Ovary (tissue), 7 donors: ENCODE measurements at regions not wholly inside any gene's neighbourhood (a gene's known extent, or its start where the extent isn't known, plus 50 kb on each side); places are given as distances from the start of the nearest gene placed in this dataset.

Experiments
- DNase-seq, 5 donors: peaks; one replicate each; pipeline ENCODE4 v3.0.0-alpha.2; 2019 to 2020
- H3K27ac ChIP-seq, 2 donors: fragments of 200-600 bp; one replicate each; pipeline versions ENCODE4 v1.5.1 to v1.8.0; 2019 to 2022
- H3K27me3 ChIP-seq: fragments of 200-600 bp; one replicate; pipeline ENCODE4 v1.8.0; 2022
- H3K36me3 ChIP-seq: fragments of 200-600 bp; sonication (generic); one replicate; pipeline ENCODE4 v1.5.1; 2019
- H3K4me1 ChIP-seq: one replicate; pipeline ENCODE4 v1.8.1; 2013; ENCODE audit warnings: mild to moderate bottlenecking, moderate library complexity; ENCODE audit not compliant: insufficient read depth
- H3K4me3 ChIP-seq: fragments of 200-600 bp; sonication (generic); one replicate; pipeline ENCODE4 v1.5.1; 2017
- H3K9me3 ChIP-seq, 2 donors: fragments of 200-600 bp in 1 of 2; sonication (generic) in 1 of 2; one replicate each; pipeline versions ENCODE4 v1.5.1 to v1.8.1; 2013 to 2019; ENCODE audit warnings: mild to moderate bottlenecking in 1 of 2, moderate library complexity in 1 of 2
- EP300 ChIP-seq: sonication (generic); formaldehyde crosslinking; IDR thresholded peaks from one replicate; pipeline ENCODE4 v1.6.1; 2017; ENCODE audit warnings: antibody characterized with exemption
- POLR2A ChIP-seq: fragments of 450-650 bp; IDR thresholded peaks from one replicate; pipeline ENCODE4 v1.6.1; 2017; ENCODE audit warnings: antibody characterized with exemption, mild to moderate bottlenecking, moderate library complexity
- WGBS, 3 donors: extraction: QIAGEN DNeasy Blood & Tissue Kit in 1 of 3; methylation state at CpG; one replicate each; pipeline versions ENCODE4 v1.1.5 to v1.1.7; 2013 to 2017; 5-methylcytosine and 5-hydroxymethylcytosine counted together
- intact Hi-C, 4 donors: fragments of 100-400 bp; cut with DNase I; formaldehyde crosslinking; loops; one replicate each; pipeline versions ENCODE4 v1.11.0 to v1.15.1; 2022 to 2023
- TF ChIP-seq, protein P1 (sequence below), 3 donors: fragments of 450-650 bp in 2 of 3; fragments of 200-600 bp in 1 of 3; IDR thresholded peaks; one replicate each; pipeline versions ENCODE4 v1.5.1 to v1.8.0; 2016 to 2022; ENCODE audit warnings: antibody characterized with exemption in 3 of 3, mild to moderate bottlenecking in 1 of 3
- donor health status: DM: no; HTN: no; CAD: no; lungs with moderate emphysema.
- donor health status: DM: no; HTN: no; CAD: no.
- donor health status: Bipolar disorder and iron deficiency.
- donor health status: DM: no; HTN: no; CAD: no.
- donor health status: DM: yes; HTN: yes; CAD: no.

DNA sequence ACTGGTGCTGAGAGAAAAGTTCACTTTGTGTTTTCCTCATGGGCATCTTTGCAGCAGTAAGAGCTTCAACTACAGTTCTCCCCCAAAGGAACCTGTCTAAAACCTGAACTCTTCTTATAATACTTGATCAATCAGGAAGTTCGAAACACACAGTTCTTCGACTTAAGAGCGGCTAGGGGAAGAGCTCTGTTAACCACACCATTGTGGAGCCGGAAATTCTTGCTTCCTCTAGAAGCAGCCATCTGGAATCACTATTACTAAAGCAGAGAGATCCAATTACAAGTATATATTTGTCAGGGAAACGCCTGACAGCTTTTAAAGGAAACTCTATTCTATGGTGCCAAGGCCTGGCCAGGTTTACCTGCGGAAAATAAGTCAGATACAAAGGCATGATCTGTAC lies 337.3 kb upstream of the CBLB start:
- Histone ChIP-seq H3K27ac (no peak overlapping the region), H3K27me3 (no peaks in the 10 kb centered on the region), H3K4me1 (no peaks in the 10 kb centered on the region), H3K4me3 (no peak overlapping the region), H3K9me3 (no peaks in the 10 kb centered on the region), H3K36me3 (no peaks in the 10 kb centered on the region)
- WGBS, 3 donors, result 79 to 92% (median 79%) methylated on average over 6 of the region's 6 CpGs
- TF ChIP-seq EP300, result no peak
- TF ChIP-seq, protein P1, sequence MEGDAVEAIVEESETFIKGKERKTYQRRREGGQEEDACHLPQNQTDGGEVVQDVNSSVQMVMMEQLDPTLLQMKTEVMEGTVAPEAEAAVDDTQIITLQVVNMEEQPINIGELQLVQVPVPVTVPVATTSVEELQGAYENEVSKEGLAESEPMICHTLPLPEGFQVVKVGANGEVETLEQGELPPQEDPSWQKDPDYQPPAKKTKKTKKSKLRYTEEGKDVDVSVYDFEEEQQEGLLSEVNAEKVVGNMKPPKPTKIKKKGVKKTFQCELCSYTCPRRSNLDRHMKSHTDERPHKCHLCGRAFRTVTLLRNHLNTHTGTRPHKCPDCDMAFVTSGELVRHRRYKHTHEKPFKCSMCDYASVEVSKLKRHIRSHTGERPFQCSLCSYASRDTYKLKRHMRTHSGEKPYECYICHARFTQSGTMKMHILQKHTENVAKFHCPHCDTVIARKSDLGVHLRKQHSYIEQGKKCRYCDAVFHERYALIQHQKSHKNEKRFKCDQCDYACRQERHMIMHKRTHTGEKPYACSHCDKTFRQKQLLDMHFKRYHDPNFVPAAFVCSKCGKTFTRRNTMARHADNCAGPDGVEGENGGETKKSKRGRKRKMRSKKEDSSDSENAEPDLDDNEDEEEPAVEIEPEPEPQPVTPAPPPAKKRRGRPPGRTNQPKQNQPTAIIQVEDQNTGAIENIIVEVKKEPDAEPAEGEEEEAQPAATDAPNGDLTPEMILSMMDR (IDR thresholded peaks at IDR 0.05), result no peak
- no peak for TF ChIP-seq POLR2A
- DNase-seq, result no peak
- intact Hi-C loops, result no loop called here

DNA sequence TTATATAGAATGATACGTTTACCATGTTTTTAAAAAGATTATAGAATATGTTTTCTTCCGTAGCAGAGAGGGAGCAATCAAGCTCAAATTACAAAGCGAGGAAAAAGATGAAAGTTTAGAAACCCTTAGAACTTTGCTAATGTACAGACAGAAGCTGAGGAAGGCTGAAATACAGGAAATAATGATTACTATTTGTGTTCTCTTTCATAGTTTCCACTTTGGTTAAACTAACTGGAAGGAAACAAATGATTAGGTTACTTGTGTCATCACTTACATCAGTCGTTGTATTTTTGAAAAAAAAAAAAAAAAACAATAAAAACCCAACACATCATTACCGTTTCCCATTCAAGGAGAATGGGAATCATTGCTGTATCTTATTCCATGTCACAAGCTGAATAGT lies 337.8 kb upstream of the CBLB start:
- WGBS, 3 donors, result 73 to 82% (median 77%) methylated on average over 5 of the region's 5 CpGs
- Histone ChIP-seq H3K9me3 (no peaks in the 10 kb centered on the region), H3K27me3 (no peaks in the 10 kb centered on the region), H3K4me1 (no peaks in the 10 kb centered on the region), H3K36me3 (no peaks in the 10 kb centered on the region), H3K27ac (no peak overlapping the region), H3K4me3 (no peak overlapping the region)
- no peak for DNase-seq
- intact Hi-C loops, result no loop called here
- TF ChIP-seq POLR2A (no peak), EP300 (no peak)
- TF ChIP-seq, protein P1 (IDR thresholded peaks at IDR 0.05), result no peak

DNA sequence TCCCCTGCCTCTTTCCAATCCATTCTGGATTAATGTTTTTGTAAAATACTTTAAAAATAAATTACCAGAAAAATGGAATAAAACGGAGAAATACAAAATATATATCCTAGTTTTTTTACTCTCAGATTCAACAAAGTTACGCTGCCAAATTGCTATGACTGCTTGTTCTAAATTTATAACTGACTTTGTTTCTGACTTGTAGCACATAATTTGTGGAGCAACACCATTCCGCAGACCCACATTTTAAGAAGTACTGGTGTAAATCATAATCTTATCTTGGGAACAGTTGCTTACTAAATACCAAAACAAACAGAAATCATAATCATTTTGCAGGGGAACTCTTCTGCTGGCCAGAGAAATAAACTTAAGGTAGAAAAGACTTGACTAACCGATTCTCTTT lies 339.4 kb upstream of the CBLB start:
- DNase-seq, result no peak
- WGBS, 3 donors, result 6 to 12% (median 8%) methylated on average over 4 of the region's 4 CpGs
- H3K9me3 ChIP-seq, result no peaks in the 10 kb centered on the region
- H3K27ac ChIP-seq, result no peak overlapping the region
- no peaks in the 10 kb centered on the region for H3K27me3 ChIP-seq
- intact Hi-C loops, result no loop called here
- H3K36me3 ChIP-seq, result no peaks in the 10 kb centered on the region
- TF ChIP-seq, protein P1 (IDR thresholded peaks at IDR 0.05), result no peak
- no peak for TF ChIP-seq EP300
- TF ChIP-seq POLR2A, result no peak
- H3K4me1 ChIP-seq, result no peaks in the 10 kb centered on the region
- no peak overlapping the region for H3K4me3 ChIP-seq

DNA sequence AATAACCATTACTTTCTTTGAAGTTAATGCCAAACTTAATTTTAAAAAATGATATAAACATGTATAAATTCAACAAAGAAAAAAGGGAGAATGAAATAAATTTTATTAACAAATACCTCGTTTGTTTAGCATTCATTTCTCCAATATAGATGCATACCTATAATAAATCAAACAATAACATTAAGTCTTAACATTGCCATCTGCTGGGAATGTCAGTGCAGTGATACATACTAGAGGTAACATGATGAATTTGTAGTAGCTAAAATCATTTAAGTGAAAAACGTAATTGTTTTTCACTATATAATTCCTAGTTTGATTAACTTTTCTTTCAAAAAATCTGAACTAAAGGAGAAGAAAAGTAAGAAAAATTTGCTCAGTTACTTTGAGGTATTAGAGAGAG lies 340.2 kb upstream of the CBLB start:
- Histone ChIP-seq H3K27me3 (no peaks in the 10 kb centered on the region), H3K27ac (no peak overlapping the region), H3K36me3 (no peaks in the 10 kb centered on the region), H3K4me1 (no peaks in the 10 kb centered on the region), H3K9me3 (no peaks in the 10 kb centered on the region), H3K4me3 (no peak overlapping the region)
- 44 to 52% (median 52%) methylated on average over 2 of the region's 2 CpGs for WGBS, 3 donors
- TF ChIP-seq EP300, result no peak
- TF ChIP-seq, protein P1 (IDR thresholded peaks at IDR 0.05), result no peak
- no peak for TF ChIP-seq POLR2A
- no peak for DNase-seq
- intact Hi-C loops, result no loop called here

DNA sequence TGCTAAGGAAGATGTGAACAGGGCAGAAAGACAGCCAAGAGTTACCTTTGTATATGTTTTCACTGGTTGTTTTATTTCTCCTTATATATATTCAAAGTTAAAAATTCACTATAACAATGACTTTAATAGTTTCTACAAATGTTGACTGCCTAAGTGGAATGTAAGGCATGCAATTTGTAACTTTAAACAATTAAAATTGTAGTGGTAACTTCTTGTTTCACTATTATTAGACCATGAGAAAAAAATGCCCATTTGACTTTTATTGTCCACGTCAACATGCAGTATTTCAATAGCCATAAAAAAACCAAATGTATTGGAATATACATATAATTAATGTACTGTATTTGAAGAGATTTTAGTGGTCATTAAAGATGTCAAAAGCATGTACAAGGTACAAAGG lies 340.7 kb upstream of the CBLB start:
- intact Hi-C loops, result no loop called here
- WGBS, 3 donors, result 22 to 67% (median 26%) methylated on average over 1 of the region's 1 CpG
- Histone ChIP-seq H3K9me3 (no peaks in the 10 kb centered on the region), H3K4me1 (no peaks in the 10 kb centered on the region), H3K27me3 (no peaks in the 10 kb centered on the region), H3K27ac (no peak overlapping the region), H3K36me3 (no peaks in the 10 kb centered on the region), H3K4me3 (no peak overlapping the region)
- DNase-seq, result no peak
- TF ChIP-seq POLR2A, result no peak
- TF ChIP-seq, protein P1 (IDR thresholded peaks at IDR 0.05), result no peak
